HepG2 (cell line): ENCODE measurements at regions not wholly inside any gene's neighbourhood (a gene's known extent, or its start where the extent isn't known, plus 50 kb on each side); places are given as distances from the start of the nearest gene placed in this dataset.

Experiments used
- BRD4 ChIP-seq: sonication (generic); formaldehyde crosslinking; IDR thresholded peaks from 2 replicates; pipeline ENCODE4 v1.4.0; 2020; ENCODE audit warnings: missing genetic modification reagents
- KAT8 ChIP-seq: IDR thresholded peaks from 2 replicates; pipeline ENCODE4 v1.6.1; 2016; ENCODE audit warnings: missing genetic modification reagents, missing compliant biosample characterization
- MAFF ChIP-seq: IDR thresholded peaks from 2 replicates; pipeline ENCODE4 v1.6.1; 2011; ENCODE audit warnings: low read depth, low read length, improper control_type of control experiment
- MTF1 ChIP-seq: sonication (generic); formaldehyde crosslinking; IDR thresholded peaks from 2 replicates; pipeline ENCODE4 v1.5.0; 2020; ENCODE audit warnings: missing genetic modification reagents
- SP140L ChIP-seq: sonication (generic); formaldehyde crosslinking; IDR thresholded peaks from 2 replicates; pipeline ENCODE4 v1.4.0; 2020; ENCODE audit warnings: missing genetic modification reagents, borderline replicate concordance
- YEATS2 ChIP-seq: sonication (generic); formaldehyde crosslinking; IDR thresholded peaks from 2 replicates; pipeline ENCODE4 v1.4.0; 2020; ENCODE audit warnings: missing genetic modification reagents, borderline replicate concordance
- ZBTB34 ChIP-seq: sonication (generic); formaldehyde crosslinking; IDR thresholded peaks from 2 replicates; pipeline ENCODE4 v1.8.0; 2022; ENCODE audit warnings: mild to moderate bottlenecking, missing genetic modification reagents
- ZFP1 ChIP-seq: IDR thresholded peaks from 2 replicates; pipeline ENCODE4 v1.6.1; 2016
- ZNF792 ChIP-seq: IDR thresholded peaks from 2 replicates; pipeline ENCODE4 v1.6.1; 2016
- TF ChIP-seq, protein P1 (sequence below): sonication (generic); formaldehyde crosslinking; IDR thresholded peaks from 2 replicates; pipeline ENCODE4 v1.5.0; 2020; ENCODE audit warnings: mild to moderate bottlenecking, missing genetic modification reagents, borderline replicate concordance
- TF ChIP-seq, protein P2 (sequence below): sonication (generic); formaldehyde crosslinking; conservative IDR thresholded peaks from 2 replicates; pipeline ENCODE4 v1.8.0; 2022; ENCODE audit warnings: mild to moderate bottlenecking, moderate library complexity, missing genetic modification reagents

DNA sequence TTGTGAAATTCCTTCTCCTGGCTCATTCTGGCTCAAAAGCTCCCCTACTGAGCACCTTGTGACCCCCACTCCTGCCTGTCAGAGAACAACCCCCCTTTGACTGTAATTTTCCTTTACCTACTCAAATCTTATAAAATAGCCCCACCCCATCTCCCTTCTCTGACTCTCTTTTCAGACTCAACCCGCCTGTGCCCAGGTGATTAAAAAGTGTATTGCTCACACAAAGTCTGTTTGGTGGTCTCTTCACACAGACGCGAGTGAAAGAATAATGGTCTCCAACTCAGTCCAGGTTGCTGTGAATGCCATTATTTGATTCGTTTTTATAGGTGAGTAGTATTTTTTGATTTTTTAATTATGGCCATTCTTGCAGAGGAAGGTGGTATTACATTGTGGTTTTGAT is 414.1 kb upstream of the FKBP1C start (continued):
- TF ChIP-seq, protein P1, sequence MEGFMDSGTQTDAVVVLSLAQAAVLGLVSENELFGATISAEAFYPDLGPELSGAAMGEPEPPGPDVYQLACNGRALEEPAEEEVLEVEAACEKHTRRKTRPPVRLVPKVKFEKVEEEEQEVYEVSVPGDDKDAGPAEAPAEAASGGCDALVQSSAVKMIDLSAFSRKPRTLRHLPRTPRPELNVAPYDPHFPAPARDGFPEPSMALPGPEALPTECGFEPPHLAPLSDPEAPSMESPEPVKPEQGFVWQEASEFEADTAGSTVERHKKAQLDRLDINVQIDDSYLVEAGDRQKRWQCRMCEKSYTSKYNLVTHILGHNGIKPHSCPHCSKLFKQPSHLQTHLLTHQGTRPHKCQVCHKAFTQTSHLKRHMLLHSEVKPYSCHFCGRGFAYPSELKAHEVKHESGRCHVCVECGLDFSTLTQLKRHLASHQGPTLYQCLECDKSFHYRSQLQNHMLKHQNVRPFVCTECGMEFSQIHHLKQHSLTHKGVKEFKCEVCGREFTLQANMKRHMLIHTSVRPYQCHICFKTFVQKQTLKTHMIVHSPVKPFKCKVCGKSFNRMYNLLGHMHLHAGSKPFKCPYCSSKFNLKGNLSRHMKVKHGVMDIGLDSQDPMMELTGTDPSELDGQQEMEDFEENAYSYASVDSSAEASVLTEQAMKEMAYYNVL (CRISPR knock-in tag) = no peak
- TF ChIP-seq SP140L (CRISPR knock-in tag) (no peak), YEATS2 (no peak), MAFF (no peak), ZBTB34 (CRISPR knock-in tag) (no peak), MTF1 (CRISPR knock-in tag) (no peak), ZFP1 (CRISPR knock-in tag) (no peak), KAT8 (CRISPR knock-in tag) (no peak), ZNF792 (CRISPR knock-in tag) (no peak), BRD4 (no peak)
- TF ChIP-seq, protein P2, sequence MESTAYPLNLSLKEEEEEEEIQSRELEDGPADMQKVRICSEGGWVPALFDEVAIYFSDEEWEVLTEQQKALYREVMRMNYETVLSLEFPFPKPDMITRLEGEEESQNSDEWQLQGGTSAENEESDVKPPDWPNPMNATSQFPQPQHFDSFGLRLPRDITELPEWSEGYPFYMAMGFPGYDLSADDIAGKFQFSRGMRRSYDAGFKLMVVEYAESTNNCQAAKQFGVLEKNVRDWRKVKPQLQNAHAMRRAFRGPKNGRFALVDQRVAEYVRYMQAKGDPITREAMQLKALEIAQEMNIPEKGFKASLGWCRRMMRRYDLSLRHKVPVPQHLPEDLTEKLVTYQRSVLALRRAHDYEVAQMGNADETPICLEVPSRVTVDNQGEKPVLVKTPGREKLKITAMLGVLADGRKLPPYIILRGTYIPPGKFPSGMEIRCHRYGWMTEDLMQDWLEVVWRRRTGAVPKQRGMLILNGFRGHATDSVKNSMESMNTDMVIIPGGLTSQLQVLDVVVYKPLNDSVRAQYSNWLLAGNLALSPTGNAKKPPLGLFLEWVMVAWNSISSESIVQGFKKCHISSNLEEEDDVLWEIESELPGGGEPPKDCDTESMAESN = no peak
